Inflammatory macrophage (primary cell): ENCODE measurements at regions not wholly inside any gene's neighbourhood (a gene's known extent, or its start where the extent isn't known, plus 50 kb on each side); places are given as distances from the start of the nearest gene placed in this dataset.

Experiments used
- DNase-seq, 2 donors: peaks; one replicate each; pipeline ENCODE4 v3.0.0-alpha.2; 2020 to 2022

DNA sequence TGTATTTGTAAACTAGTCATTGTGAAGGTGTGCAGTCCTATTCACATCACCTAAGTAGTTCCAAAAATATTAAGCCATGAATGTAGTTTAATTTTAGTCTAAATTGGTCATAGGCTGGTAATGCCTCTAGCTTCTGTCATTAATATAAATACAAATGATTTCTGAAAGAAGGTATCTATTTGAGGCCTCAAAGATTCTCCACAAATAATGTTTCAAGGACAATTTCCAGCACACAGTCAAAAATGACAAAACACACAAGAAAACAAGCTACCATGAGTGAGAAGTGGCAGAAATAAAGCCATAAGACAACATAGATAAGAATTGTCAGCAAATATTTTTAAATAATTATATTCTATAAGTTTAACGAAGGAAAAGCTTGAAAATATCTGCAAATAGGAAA lies 66.7 kb upstream of the PDK4 start:
- DNase-seq: no peak

DNA sequence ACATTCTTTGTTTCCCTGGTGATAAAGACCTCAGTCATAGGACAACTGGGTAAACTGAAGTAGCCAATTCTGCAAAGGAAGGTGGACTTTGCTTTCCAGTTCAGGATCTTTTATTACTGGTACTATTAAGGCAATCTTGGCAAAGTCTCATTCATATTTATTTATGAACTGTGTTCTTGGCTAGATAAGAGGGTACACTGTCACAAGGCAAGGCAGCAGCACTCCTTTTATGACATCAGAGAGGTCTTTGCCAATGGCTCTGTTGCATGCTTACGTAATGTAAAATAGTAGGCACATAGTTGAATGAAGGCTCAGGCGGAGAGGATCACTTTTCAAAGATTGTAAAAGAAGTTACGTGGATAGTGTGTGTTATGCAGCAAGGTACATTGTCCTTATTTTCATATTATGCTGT lies 63.7 kb upstream of the PDK4 start:
- DNase-seq: no peak

DNA sequence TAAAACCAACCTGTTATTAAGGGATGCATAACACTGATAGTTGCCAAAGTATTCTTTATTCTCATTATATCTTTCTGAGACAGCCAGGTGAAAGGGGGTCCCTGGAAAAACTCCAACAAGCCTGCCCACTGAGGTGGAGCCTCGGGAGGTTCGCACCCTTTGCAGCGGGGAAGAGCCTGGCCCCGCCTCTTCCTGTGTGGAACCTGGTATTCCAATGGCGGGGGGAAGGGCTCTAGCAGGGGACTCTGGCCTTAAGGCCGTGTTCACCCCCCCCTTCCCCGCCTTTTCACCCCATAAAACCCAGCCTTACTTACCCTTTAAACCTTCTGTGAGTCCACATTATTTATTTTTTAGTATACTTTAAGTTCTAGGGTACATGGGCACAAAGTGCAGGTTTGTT lies 62.4 kb upstream of the PDK4 start:
- no peak for DNase-seq

DNA sequence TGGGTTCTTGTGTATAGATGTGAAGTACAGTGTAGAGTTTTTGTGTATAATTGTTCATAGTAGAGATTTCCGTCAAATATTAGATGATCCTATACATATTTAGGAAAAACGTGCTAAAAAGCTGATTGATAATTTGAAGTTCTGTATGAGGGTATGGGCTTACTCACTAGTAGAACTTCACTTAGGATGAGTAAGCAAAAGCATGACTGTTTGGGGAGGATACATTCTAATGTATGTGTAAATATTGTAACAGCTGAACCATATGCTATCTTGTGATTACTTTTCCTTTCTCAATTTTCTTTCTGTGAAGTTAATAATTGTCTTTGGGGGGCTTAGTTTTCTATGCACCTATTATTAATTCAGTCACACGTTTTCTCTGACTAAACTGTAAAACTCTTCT lies 53.2 kb upstream of the PDK4 start:
- DNase-seq: no peak

DNA sequence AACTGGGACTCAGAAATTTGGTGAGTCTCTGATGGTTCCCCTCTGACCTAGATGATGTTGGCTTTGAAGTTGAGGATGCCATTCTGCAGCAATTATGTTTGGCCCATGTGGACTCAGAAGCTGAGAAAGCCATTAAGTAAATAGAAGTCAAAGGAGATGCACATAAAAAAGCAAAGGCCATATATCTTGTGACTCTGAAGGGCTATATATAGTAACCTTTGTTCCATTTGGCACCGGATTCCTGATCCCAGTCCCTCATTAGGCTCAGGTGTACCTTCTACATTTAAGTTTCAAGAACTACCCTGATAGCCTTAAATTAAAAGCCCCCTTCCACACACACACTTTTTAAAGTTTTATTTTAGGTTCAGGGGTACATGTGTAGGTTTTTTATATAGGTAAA lies 50.0 kb upstream of the PDK4 start:
- DNase-seq: no peak
